ENCODE measurements at regions not wholly inside any gene's neighbourhood (a gene's known extent, or its start where the extent isn't known, plus 50 kb on each side); places are given as distances from the start of the nearest gene placed in this dataset.

DNA sequence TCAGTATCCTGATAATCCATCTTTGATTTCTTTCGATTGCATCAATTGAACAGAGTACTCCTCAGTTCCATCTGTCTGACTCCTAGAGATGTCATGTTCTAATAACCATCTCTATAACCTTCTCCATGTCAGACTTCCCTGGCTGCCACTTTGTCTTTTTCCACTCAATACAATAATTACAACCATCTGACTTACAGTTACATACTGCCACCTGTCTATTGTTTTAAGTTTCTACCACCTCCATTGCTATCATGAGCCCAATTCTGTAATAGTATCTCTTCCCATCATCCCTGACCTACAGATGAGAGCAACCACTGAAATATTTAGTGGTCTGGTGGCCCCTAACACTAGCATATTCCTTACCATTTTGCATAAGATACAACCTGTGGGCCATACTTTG is 439.2 kb upstream of the FAM47C start:
- TF ChIP-seq, protein P1, sequence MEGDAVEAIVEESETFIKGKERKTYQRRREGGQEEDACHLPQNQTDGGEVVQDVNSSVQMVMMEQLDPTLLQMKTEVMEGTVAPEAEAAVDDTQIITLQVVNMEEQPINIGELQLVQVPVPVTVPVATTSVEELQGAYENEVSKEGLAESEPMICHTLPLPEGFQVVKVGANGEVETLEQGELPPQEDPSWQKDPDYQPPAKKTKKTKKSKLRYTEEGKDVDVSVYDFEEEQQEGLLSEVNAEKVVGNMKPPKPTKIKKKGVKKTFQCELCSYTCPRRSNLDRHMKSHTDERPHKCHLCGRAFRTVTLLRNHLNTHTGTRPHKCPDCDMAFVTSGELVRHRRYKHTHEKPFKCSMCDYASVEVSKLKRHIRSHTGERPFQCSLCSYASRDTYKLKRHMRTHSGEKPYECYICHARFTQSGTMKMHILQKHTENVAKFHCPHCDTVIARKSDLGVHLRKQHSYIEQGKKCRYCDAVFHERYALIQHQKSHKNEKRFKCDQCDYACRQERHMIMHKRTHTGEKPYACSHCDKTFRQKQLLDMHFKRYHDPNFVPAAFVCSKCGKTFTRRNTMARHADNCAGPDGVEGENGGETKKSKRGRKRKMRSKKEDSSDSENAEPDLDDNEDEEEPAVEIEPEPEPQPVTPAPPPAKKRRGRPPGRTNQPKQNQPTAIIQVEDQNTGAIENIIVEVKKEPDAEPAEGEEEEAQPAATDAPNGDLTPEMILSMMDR (optimal IDR thresholded peaks at IDR 0.05 in 1 of 3, IDR thresholded peaks at IDR 0.05 in 1 of 3, conservative IDR thresholded peaks at IDR 0.05 in 1 of 3; ENCODE audit: extremely low read depth in 1 of 3, insufficient read depth in 2 of 3, low read length in 3 of 3): no peak
- no peak for TF ChIP-seq EZH2 (IDR thresholded peaks at IDR 0.05; ENCODE audit: low read length)
